ENCODE measurements at regions not wholly inside any gene's neighbourhood (a gene's known extent, or its start where the extent isn't known, plus 50 kb on each side); places are given as distances from the start of the nearest gene placed in this dataset.

DNA sequence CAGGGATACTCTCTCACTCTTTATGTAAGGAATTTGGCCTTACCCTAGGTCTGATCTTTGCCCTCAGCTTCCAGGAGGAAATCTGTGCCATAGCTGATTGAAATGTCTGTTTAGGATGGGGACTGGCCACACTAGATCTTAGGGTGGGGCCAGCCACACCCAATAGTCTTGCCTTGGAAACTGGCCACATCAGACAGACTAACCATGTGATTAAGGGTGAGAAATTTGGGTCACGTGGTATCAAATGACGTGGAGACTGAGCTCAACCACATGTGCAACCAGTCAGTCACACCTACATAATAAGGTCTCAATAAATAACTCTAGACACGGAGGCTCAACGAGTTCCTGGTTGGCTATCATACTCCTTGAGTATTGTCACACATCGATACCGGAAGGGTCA lies 113.5 kb downstream of the CNTN3 start:
- Mint-ChIP-seq H3K36me3 (ENCODE audit: low read depth) (no peaks in the 10 kb centered on the region), H3K27me3 (ENCODE audit: low read depth) (no peaks in the 10 kb centered on the region), H3K4me3 (no peak overlapping the region), H3K4me1 (ENCODE audit: low read depth) (no peaks in the 10 kb centered on the region), H3K27ac (no peak overlapping the region), H3K9me3 (ENCODE audit: insufficient read depth) (no peaks in the 10 kb centered on the region)
- no peak for DNase-seq
- ATAC-seq, result no peak
- ChIA-PET POLR2A (no interaction called here), CTCF (no interaction called here)

DNA sequence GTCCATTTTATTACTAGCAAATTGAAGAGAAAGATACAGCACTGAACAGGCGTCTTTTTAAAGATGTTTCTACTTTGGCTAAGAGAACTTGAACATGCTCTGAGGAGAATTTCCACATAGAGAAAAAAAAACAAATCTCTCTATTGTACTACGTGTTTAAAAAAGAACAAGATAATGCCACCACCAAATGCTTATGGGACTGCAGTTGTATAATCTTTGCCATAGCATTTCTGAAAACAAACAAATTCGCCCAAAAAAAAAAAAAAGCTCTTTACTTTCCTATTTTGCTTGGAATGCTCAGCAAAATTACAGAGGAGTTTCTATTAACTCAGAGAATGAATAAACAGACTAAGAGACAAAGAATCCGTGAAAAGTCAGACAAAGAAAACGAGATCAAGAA lies 114.2 kb downstream of the CNTN3 start:
- Mint-ChIP-seq H3K27ac (no peak overlapping the region), H3K4me3 (no peak overlapping the region), H3K4me1 (ENCODE audit: low read depth) (no peaks in the 10 kb centered on the region), H3K9me3 (ENCODE audit: insufficient read depth) (no peaks in the 10 kb centered on the region), H3K27me3 (ENCODE audit: low read depth) (no peaks in the 10 kb centered on the region), H3K36me3 (ENCODE audit: low read depth) (no peaks in the 10 kb centered on the region)
- POLR2A ChIA-PET, result no interaction called here
- DNase-seq, result no peak
- CTCF ChIA-PET, result no interaction called here
- ATAC-seq, result no peak

DNA sequence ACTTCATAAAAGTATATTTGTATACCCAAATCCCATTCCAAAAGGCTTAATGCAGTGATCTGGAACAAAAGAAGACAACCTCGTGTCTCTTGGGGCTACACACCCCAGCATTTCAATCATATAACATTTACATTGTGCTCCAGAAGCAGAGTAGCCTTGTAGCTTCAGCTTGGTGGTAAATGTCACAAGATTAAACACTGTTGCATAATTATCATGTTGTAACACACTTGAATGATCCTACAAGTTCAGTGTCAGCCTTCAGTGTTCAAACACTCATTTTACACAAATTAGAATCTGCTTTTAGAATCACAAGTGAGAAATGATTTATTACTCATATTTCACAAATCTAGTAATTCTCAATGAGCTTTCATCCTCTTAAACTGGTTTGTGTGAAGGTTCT lies 122.6 kb downstream of the CNTN3 start:
- DNase-seq (no peak), ATAC-seq (no peak)
- Mint-ChIP-seq H3K27me3 (ENCODE audit: low read depth) (no peaks in the 10 kb centered on the region), H3K27ac (no peak overlapping the region), H3K9me3 (ENCODE audit: insufficient read depth) (peaks cover 4% of the 10 kb centered on the region), H3K36me3 (ENCODE audit: low read depth) (no peaks in the 10 kb centered on the region), H3K4me3 (no peak overlapping the region), H3K4me1 (ENCODE audit: low read depth) (no peaks in the 10 kb centered on the region)
- POLR2A ChIA-PET, result no interaction called here
- CTCF ChIA-PET, result no interaction called here

GRCh38 chr3:74489050-74489792 lies 125.2 kb downstream of the CNTN3 start:
- H3K27ac Mint-ChIP-seq, result no peak overlapping the region
- peaks cover 4% of the 10 kb centered on the region for H3K9me3 Mint-ChIP-seq (ENCODE audit: insufficient read depth)
- no peaks in the 10 kb centered on the region for H3K27me3 Mint-ChIP-seq (ENCODE audit: low read depth)
- DNase-seq, result no peak
- ChIA-PET CTCF (no interaction called here), POLR2A (no interaction called here)
- no peaks in the 10 kb centered on the region for H3K4me1 Mint-ChIP-seq (ENCODE audit: low read depth)
- H3K36me3 Mint-ChIP-seq (ENCODE audit: low read depth), result no peaks in the 10 kb centered on the region
- no peak for ATAC-seq
- H3K4me3 Mint-ChIP-seq, result no peak overlapping the region

DNA sequence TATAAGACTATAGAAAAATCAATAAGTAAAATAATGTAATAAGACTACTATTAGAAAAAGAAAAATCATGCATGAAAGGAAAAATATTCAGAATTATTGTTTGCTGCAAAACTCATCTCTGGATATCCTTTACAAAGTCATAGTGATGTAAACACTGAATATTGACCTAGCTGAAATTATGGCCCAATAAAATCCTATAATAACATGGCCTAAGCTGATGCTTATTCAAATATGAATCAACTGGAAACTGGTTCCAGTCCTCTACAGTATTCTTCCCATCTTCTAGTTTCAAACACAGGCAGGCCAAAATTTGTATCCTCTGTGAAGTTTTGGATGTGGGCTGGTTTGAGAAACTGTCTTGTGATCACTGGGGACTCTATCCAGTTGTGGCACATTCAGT lies 134.5 kb downstream of the CNTN3 start:
- Mint-ChIP-seq H3K27ac (no peak overlapping the region), H3K9me3 (ENCODE audit: insufficient read depth) (peaks cover 6% of the 10 kb centered on the region), H3K27me3 (ENCODE audit: low read depth) (no peaks in the 10 kb centered on the region), H3K4me1 (ENCODE audit: low read depth) (no peaks in the 10 kb centered on the region), H3K36me3 (ENCODE audit: low read depth) (no peaks in the 10 kb centered on the region), H3K4me3 (no peak overlapping the region)
- ChIA-PET CTCF (no interaction called here), POLR2A (no interaction called here)
- ATAC-seq, result no peak
- DNase-seq, result no peak

DNA sequence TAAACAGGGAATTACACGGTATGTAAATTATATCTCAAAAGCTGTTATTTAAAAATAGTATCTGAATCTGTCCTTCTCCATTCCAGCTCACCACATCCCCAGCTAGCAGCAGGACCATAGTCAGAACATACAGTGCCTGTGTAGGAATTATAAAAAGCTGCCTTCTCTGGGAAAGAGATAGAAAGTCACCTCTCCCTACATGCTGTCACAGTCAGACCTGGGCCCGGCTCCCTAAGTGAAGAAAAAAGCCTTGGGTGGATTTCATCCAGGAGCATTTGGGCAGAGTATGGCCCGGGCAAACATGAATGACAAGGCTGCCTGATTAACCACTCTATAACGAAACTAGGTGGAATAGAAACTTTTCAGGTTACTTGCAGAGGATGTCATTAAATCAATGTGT lies 144.1 kb downstream of the CNTN3 start:
- H3K9me3 Mint-ChIP-seq (ENCODE audit: insufficient read depth), result peaks cover 9% of the 10 kb centered on the region

DNA sequence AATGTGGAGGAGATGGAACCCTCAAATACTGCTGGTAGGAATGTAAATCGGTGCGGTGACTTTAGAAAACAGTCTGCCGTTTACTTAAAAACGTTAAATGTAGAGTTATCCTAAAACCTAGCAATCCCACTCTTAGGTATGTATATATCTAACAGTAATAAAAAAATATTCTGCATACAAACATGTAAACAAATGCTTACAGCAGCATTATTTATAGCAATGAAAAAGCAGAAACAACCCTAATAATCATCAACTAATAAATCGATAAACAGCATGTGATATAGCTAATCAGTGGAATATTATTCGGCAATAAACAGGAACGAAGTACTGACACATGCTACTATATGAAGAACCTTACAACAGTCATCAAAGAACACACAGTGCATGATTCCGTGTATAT lies 144.7 kb downstream of the CNTN3 start:
- ATAC-seq (no peak), DNase-seq (no peak)
- H3K9me3 Mint-ChIP-seq (ENCODE audit: insufficient read depth), result peaks cover 9% of the 10 kb centered on the region
- ChIA-PET CTCF (no interaction called here), POLR2A (no interaction called here)
- no peak overlapping the region for H3K4me3 Mint-ChIP-seq
- no peaks in the 10 kb centered on the region for H3K27me3 Mint-ChIP-seq (ENCODE audit: low read depth)
- no peak overlapping the region for H3K27ac Mint-ChIP-seq
- no peaks in the 10 kb centered on the region for H3K36me3 Mint-ChIP-seq (ENCODE audit: low read depth)
- H3K4me1 Mint-ChIP-seq (ENCODE audit: low read depth), result no peaks in the 10 kb centered on the region

More for the DNA sequence above, 144.1 kb downstream of the CNTN3 start:
- CTCF ChIA-PET, result no interaction called here
- Mint-ChIP-seq H3K27ac (no peak overlapping the region), H3K4me3 (no peak overlapping the region), H3K4me1 (ENCODE audit: low read depth) (no peaks in the 10 kb centered on the region), H3K36me3 (ENCODE audit: low read depth) (no peaks in the 10 kb centered on the region), H3K27me3 (ENCODE audit: low read depth) (no peaks in the 10 kb centered on the region)
- POLR2A ChIA-PET, result no interaction called here
- DNase-seq (no peak), ATAC-seq (no peak)

GRCh38 chr3:74469151-74469550 lies 145.3 kb downstream of the CNTN3 start:
- DNase-seq, result no peak
- Mint-ChIP-seq H3K27ac (no peak overlapping the region), H3K9me3 (ENCODE audit: insufficient read depth) (peaks cover 9% of the 10 kb centered on the region), H3K27me3 (ENCODE audit: low read depth) (no peaks in the 10 kb centered on the region), H3K4me1 (ENCODE audit: low read depth) (no peaks in the 10 kb centered on the region), H3K4me3 (no peak overlapping the region), H3K36me3 (ENCODE audit: low read depth) (no peaks in the 10 kb centered on the region)
- ATAC-seq, result no peak
- ChIA-PET POLR2A (no interaction called here), CTCF (no interaction called here)

GRCh38 chr3:74465715-74466410 lies 148.6 kb downstream of the CNTN3 start:
- ChIA-PET POLR2A (no interaction called here), CTCF (no interaction called here)
- ATAC-seq (no peak), DNase-seq (no peak)
- no peaks in the 10 kb centered on the region for H3K27me3 Mint-ChIP-seq (ENCODE audit: low read depth)
- H3K4me1 Mint-ChIP-seq (ENCODE audit: low read depth), result no peaks in the 10 kb centered on the region
- no peaks in the 10 kb centered on the region for H3K36me3 Mint-ChIP-seq (ENCODE audit: low read depth)
- H3K9me3 Mint-ChIP-seq (ENCODE audit: insufficient read depth), result peaks cover 9% of the 10 kb centered on the region
- no peak overlapping the region for H3K4me3 Mint-ChIP-seq
- no peak overlapping the region for H3K27ac Mint-ChIP-seq

- DNase-seq, result no peak
- H3K27me3 Mint-ChIP-seq (ENCODE audit: low read depth), result no peaks in the 10 kb centered on the region
- ChIA-PET POLR2A (no interaction called here), CTCF (no interaction called here)
- ATAC-seq, result no peak
- H3K27ac Mint-ChIP-seq, result no peak overlapping the region
- H3K4me3 Mint-ChIP-seq, result no peak overlapping the region
- no peaks in the 10 kb centered on the region for H3K4me1 Mint-ChIP-seq (ENCODE audit: low read depth)
- H3K36me3 Mint-ChIP-seq (ENCODE audit: low read depth), result no peaks in the 10 kb centered on the region
- peaks cover 9% of the 10 kb centered on the region for H3K9me3 Mint-ChIP-seq (ENCODE audit: insufficient read depth)
Measured at GRCh38 chr3:74463515-74463914, 150.9 kb downstream of the CNTN3 start.

DNA sequence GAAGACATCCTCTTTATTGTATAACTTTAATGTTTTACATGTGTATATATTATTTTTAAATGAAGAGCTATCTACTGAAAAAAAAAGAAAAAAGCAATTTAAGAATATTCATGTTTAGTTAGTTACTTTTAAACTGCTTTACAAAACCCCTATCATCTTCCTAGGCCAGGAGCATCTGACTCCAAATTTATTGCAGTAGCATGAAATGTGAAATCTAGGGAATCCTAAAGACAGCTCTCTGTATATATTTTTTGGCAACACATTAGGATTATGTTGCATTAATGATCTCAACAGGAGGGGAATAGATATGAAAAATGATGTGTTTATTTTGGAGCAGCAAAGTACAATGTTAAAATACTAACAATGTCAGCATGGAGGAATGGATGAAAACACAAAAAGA lies 158.3 kb downstream of the CNTN3 start:
- Mint-ChIP-seq H3K4me1 (ENCODE audit: low read depth) (no peaks in the 10 kb centered on the region), H3K4me3 (no peak overlapping the region), H3K27ac (no peak overlapping the region), H3K9me3 (ENCODE audit: insufficient read depth) (no peaks in the 10 kb centered on the region), H3K36me3 (ENCODE audit: low read depth) (no peaks in the 10 kb centered on the region), H3K27me3 (ENCODE audit: low read depth) (no peaks in the 10 kb centered on the region)
- CTCF ChIA-PET, result no interaction called here
- DNase-seq (no peak), ATAC-seq (no peak)
- POLR2A ChIA-PET, result no interaction called here

GRCh38 chr3:74447221-74447620 lies 167.2 kb downstream of the CNTN3 start:
- DNase-seq (no peak), ATAC-seq (no peak)
- no peak overlapping the region for H3K4me3 Mint-ChIP-seq
- CTCF ChIA-PET, result no interaction called here
- POLR2A ChIA-PET, result no interaction called here
- H3K9me3 Mint-ChIP-seq (ENCODE audit: insufficient read depth), result no peaks in the 10 kb centered on the region
- no peaks in the 10 kb centered on the region for H3K36me3 Mint-ChIP-seq (ENCODE audit: low read depth)
- no peak overlapping the region for H3K27ac Mint-ChIP-seq
- H3K4me1 Mint-ChIP-seq (ENCODE audit: low read depth), result no peaks in the 10 kb centered on the region
- H3K27me3 Mint-ChIP-seq (ENCODE audit: low read depth), result no peaks in the 10 kb centered on the region

- ChIA-PET CTCF (no interaction called here), POLR2A (no interaction called here)
- H3K36me3 Mint-ChIP-seq (ENCODE audit: low read depth), result no peaks in the 10 kb centered on the region
Measured at GRCh38 chr3:74445541-74445940, 168.9 kb downstream of the CNTN3 start.

More at GRCh38 chr3:74445541-74445940, 168.9 kb downstream of the CNTN3 start:
- Mint-ChIP-seq H3K27ac (no peak overlapping the region), H3K4me3 (no peak overlapping the region), H3K9me3 (ENCODE audit: insufficient read depth) (no peaks in the 10 kb centered on the region), H3K27me3 (ENCODE audit: low read depth) (no peaks in the 10 kb centered on the region), H3K4me1 (ENCODE audit: low read depth) (no peaks in the 10 kb centered on the region)
- no peak for DNase-seq
- ATAC-seq, result no peak
